ENCODE measurements at regions not wholly inside any gene's neighbourhood (a gene's known extent, or its start where the extent isn't known, plus 50 kb on each side); places are given as distances from the start of the nearest gene placed in this dataset.
"Not testable (repeated sequence)": the region's sequence is repeated elsewhere in the genome, so short reads cannot be mapped to it uniquely, and the experiment has no call there.

GRCh38 chr22:10776358-10776729, 4751.6 kb upstream of the OR11H1 start:
- TF ChIP-seq POLR2A, CTCF, POLR2AphosphoS5 (IDR thresholded peaks at IDR 0.05): not testable (repeated sequence)

Measured in upper lobe of left lung (tissue), 4 donors.